ENCODE measurements at regions not wholly inside any gene's neighbourhood (a gene's known extent, or its start where the extent isn't known, plus 50 kb on each side); places are given as distances from the start of the nearest gene placed in this dataset.

- H3K27me3 ChIP-seq, result no peaks in the 10 kb centered on the region
- WGBS, 3 donors, result 54 to 61% (median 57%) methylated on average over 25 of the region's 25 CpGs
- no peak overlapping the region for H3K27ac ChIP-seq
- no peaks in the 10 kb centered on the region for H3K9me3 ChIP-seq
- no peak overlapping the region for H3K4me3 ChIP-seq
- peak; percentile 42 to 78 (median 70) for DNase-seq
- H3K36me3 ChIP-seq, result no peaks in the 10 kb centered on the region
- TF ChIP-seq CTCF (IDR thresholded peaks at IDR 0.05) (no peak), POLR2A (IDR thresholded peaks at IDR 0.05) (no peak), EP300 (IDR thresholded peaks at IDR 0.05) (no peak)
- H3K4me1 ChIP-seq (ENCODE audit: insufficient read depth), result peaks cover 9% of the 10 kb centered on the region
- intact Hi-C loops (cut with DNase I), result no loop called here
Observed at GRCh38 chr2:240325016-240326007, 110.2 kb upstream of the GPC1 start.

- H3K27me3 ChIP-seq, result no peaks in the 10 kb centered on the region
- no peak overlapping the region for H3K27ac ChIP-seq
- H3K9me3 ChIP-seq, result no peaks in the 10 kb centered on the region
- H3K4me3 ChIP-seq, result no peak overlapping the region
- H3K4me1 ChIP-seq (ENCODE audit: insufficient read depth), result peaks cover 5% of the 10 kb centered on the region
- WGBS, 3 donors, result 57 to 62% (median 59%) methylated on average over 4 of the region's 4 CpGs
- no peak for DNase-seq
- no peaks in the 10 kb centered on the region for H3K36me3 ChIP-seq
- intact Hi-C loops (cut with DNase I), result no loop called here
- no peak for TF ChIP-seq POLR2A (IDR thresholded peaks at IDR 0.05)
- no peak for TF ChIP-seq CTCF (IDR thresholded peaks at IDR 0.05)
- no peak for TF ChIP-seq EP300 (IDR thresholded peaks at IDR 0.05)
Observed at GRCh38 chr2:240326246-240326645, 109.2 kb upstream of the GPC1 start.

DNA sequence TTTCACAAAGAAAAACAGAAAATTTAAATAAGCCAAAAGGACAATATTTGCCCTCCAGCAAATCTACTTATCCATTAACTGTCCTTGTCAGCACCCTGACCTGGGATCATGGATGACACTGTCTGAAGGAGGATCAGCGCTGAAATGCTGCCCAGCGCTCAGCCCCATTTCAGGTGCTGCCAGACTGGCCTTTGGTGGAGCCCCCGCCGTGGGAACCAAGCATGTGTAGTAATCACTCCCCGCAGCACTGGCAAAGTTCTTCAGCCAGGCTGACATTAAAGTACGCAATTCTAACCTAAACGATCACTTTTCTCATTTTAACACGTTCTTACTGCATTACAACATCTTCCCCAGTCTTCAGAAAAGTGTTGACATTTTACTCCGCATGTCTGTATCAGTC lies 108.6 kb upstream of the GPC1 start:
- H3K36me3 ChIP-seq, result no peaks in the 10 kb centered on the region

GRCh38 chr2:240327566-240327965 lies 107.9 kb upstream of the GPC1 start:
- no peaks in the 10 kb centered on the region for H3K36me3 ChIP-seq
- H3K27me3 ChIP-seq, result no peaks in the 10 kb centered on the region
- H3K9me3 ChIP-seq, result no peaks in the 10 kb centered on the region
- TF ChIP-seq EP300 (IDR thresholded peaks at IDR 0.05) (no peak), POLR2A (IDR thresholded peaks at IDR 0.05) (no peak), CTCF (IDR thresholded peaks at IDR 0.05) (no peak)
- intact Hi-C loops (cut with DNase I), result no loop called here
- no peak overlapping the region for H3K4me3 ChIP-seq
- DNase-seq, result no peak
- H3K27ac ChIP-seq, result no peak overlapping the region
- H3K4me1 ChIP-seq (ENCODE audit: insufficient read depth), result peaks cover 5% of the 10 kb centered on the region
- 94 to 97% (median 97%) methylated on average over 10 of the region's 10 CpGs for WGBS, 3 donors

More for the DNA sequence above, 108.6 kb upstream of the GPC1 start:
- Histone ChIP-seq H3K4me1 (ENCODE audit: insufficient read depth) (peaks cover 5% of the 10 kb centered on the region), H3K27ac (no peak overlapping the region), H3K4me3 (no peak overlapping the region), H3K27me3 (no peaks in the 10 kb centered on the region), H3K9me3 (no peaks in the 10 kb centered on the region)
- DNase-seq, result no peak
- intact Hi-C loops (cut with DNase I), result no loop called here
- TF ChIP-seq POLR2A (IDR thresholded peaks at IDR 0.05), result no peak
- 89 to 93% (median 89%) methylated on average over 9 of the region's 9 CpGs for WGBS, 3 donors

- no peak for TF ChIP-seq CTCF (IDR thresholded peaks at IDR 0.05)
- no peak for TF ChIP-seq EP300 (IDR thresholded peaks at IDR 0.05)
- Histone ChIP-seq H3K4me1 (ENCODE audit: insufficient read depth) (peaks cover 5% of the 10 kb centered on the region), H3K4me3 (no peak overlapping the region), H3K36me3 (no peaks in the 10 kb centered on the region), H3K9me3 (no peaks in the 10 kb centered on the region), H3K27me3 (no peaks in the 10 kb centered on the region), H3K27ac (no peak overlapping the region)
- no peak for DNase-seq
- WGBS, 3 donors, result 90 to 92% (median 92%) methylated on average over 10 of the region's 10 CpGs
- intact Hi-C loops (cut with DNase I), result no loop called here
Observed at GRCh38 chr2:240328526-240328925, 106.9 kb upstream of the GPC1 start.
